Neural progenitor cell (in vitro differentiated cells): ENCODE measurements at regions not wholly inside any gene's neighbourhood (a gene's known extent, or its start where the extent isn't known, plus 50 kb on each side); places are given as distances from the start of the nearest gene placed in this dataset.

ENCODE experiments used
- EZH2 ChIP-seq: fragments of 200-600 bp; sonication (generic); IDR thresholded peaks from 2 replicates; pipeline ENCODE4 v1.6.1; 2017; ENCODE audit warnings: antibody characterized with exemption, mild to moderate bottlenecking, moderate library complexity
- EZH2phosphoT487 ChIP-seq: fragments of 200-600 bp; sonication (generic); IDR thresholded peaks from 2 replicates; pipeline ENCODE4 v1.6.1; 2017; ENCODE audit warnings: antibody characterized with exemption
- TF ChIP-seq, protein P1 (sequence below): fragments of 200-600 bp; sonication (generic); IDR thresholded peaks from 2 replicates; pipeline ENCODE4 v1.5.1; 2017; ENCODE audit warnings: antibody characterized with exemption, mild to moderate bottlenecking

DNA sequence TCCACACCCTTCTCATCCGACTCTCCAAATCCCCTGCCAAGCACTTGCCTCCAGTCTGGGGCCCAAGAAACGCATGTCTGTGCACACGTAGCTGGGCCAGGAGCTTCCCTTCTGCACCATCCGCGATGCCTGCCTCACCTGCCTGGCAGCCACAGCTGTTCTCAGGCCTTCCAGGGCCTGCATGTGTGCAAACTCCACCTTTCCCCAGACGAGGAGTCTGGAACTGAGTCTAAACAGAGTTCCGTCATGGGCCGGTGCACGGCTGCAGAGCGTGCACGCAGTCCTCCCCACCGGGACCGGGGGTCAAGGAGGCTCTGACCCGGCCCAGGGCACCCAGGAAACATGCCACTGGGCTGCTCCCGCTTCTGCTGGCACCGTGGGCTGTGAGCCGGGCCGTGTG, 66.8 kb upstream of the SALL3 start:
- TF ChIP-seq, protein P1, sequence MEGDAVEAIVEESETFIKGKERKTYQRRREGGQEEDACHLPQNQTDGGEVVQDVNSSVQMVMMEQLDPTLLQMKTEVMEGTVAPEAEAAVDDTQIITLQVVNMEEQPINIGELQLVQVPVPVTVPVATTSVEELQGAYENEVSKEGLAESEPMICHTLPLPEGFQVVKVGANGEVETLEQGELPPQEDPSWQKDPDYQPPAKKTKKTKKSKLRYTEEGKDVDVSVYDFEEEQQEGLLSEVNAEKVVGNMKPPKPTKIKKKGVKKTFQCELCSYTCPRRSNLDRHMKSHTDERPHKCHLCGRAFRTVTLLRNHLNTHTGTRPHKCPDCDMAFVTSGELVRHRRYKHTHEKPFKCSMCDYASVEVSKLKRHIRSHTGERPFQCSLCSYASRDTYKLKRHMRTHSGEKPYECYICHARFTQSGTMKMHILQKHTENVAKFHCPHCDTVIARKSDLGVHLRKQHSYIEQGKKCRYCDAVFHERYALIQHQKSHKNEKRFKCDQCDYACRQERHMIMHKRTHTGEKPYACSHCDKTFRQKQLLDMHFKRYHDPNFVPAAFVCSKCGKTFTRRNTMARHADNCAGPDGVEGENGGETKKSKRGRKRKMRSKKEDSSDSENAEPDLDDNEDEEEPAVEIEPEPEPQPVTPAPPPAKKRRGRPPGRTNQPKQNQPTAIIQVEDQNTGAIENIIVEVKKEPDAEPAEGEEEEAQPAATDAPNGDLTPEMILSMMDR = no peak
- TF ChIP-seq EZH2 (no peak), EZH2phosphoT487 (no peak)
